NK-92 treated with Interleukin-12 subunit alpha and Interleukin-12 subunit beta, amount 100 ng/mL, for 24 hours (cell line): ENCODE measurements at regions not wholly inside any gene's neighbourhood (a gene's known extent, or its start where the extent isn't known, plus 50 kb on each side); places are given as distances from the start of the nearest gene placed in this dataset.
"Not testable (repeated sequence)": the region's sequence is repeated elsewhere in the genome, so short reads cannot be mapped to it uniquely, and the experiment has no call there.

Source experiments
- DNase-seq: peaks from one replicate; lab custom pipeline; 2025; lab: John Stamatoyannopoulos, UW

DNA sequence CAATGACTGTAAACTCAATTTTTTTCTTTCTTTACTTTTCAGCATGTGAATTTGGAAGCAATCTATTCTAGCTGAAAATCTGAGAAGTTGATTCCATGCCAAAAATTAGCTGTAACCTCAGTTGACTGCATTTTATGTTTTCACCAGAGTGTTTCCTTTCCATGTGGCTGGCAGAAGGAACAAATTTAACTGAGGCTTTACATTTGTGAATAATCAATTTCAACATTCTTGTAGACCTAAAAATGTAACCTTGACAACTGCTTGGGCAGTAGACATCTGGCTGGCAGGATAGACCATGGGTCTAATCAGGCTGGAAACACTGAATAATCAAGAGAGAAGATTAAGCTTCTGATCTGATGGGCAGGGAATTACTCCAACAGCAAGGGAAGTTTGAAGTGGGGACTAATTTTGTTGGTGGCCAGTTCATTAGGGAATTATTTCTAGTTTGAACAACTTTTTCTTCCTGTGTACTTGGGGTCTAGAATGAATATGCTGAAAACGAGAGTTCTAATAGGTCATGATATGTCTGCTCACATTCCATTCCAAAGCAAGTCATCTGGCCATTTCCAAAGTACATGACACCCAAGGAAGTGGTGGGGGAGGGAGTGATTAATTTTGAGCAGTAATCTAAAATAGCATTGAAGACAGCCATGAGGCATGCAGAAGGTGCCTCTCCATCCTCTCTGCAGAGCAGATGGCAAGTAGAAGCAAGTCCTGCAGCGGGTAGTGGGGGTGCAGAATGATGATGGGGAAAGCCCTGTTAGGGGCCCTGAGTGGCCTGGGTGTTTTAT, 68.2 kb downstream of the ATP23 start:
- no peak for DNase-seq

DNA sequence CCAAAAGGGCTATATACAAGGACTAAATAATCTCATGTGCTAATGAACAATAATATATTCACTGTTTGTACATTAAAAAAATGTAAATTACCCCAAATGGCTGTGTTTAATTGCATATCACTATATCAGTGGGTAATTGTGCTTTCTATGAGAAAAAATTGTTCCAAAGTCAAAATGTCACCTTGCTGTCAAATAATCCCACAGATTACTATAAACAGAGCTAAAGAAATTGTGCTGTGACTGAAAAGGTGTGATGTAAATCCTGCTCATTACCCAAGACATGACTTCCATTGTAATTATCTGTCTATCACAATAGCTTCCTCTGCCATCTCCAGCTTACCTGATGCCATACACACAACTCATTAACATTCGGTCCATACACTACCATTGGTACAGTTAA, 70.3 kb downstream of the ATP23 start:
- no peak for DNase-seq

DNA sequence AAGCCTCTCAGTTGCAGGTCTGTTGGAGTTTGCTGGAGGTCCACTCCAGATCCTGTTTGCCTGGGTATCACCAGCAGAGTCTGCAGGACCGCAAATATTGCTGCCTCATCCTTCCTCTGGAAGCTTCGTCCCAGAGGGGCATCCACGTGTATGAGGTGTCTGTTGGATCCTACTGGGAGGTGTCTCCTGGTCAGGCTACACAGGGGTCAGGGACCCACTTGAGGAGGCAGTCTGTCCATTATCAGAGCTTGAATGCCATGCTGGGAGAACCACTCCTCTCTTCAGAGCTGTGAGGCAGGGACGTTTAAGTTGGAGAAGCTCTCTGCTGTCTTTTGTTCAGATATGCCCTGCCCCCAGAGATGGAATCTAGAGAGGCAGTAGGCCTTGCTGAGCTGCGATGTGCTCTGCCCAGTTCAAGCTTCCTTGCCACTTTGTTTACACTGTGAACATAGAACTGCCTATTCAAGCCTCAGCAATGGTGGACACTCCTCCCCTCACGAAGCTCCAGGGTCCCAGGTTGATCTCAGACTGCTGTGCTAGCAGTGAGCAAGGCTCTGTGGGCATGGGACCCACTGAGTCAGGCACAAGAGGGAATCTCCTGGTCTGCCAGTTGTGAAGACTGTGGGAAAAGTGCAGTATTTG, 81.1 kb downstream of the ATP23 start:
- not testable (repeated sequence) for DNase-seq

DNA sequence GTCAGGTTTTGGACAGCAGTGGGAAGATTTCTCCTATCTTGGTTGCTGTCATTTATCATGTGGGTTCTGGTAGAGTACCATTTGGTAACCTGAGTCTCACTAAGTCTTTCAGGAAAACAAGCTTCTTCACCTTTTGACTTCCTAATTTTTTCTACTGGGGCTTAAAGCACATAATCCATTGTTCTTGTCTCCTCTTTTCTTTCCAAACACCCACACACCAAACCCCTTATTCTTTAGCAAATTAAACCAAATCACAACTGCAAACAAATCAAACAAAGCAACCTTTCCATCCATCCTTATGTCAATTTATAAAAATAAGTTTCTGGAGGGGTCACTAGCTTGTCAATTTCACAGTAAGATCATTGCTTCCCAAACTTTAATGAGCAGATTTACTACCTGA, 84.1 kb downstream of the ATP23 start:
- DNase-seq, result no peak

DNA sequence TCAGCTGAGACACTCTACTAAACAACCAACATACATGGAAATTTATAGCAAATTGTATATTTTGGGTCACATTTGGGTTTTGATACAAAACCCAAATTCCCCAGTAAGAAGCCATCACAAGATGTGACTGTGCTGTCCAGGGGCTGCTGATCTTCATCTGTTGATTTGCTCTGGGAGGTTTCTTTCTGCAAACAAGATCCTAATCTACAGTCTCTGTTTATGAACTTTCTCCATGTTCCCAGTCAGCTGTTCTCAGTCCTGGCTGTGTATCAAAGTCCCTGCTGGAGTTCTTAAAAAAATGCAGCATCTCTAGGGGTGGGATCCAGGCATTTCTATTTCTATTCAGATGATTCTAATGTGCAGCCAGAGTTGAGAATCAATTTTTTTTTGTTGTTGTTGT, 85.1 kb downstream of the ATP23 start:
- no peak for DNase-seq

DNA sequence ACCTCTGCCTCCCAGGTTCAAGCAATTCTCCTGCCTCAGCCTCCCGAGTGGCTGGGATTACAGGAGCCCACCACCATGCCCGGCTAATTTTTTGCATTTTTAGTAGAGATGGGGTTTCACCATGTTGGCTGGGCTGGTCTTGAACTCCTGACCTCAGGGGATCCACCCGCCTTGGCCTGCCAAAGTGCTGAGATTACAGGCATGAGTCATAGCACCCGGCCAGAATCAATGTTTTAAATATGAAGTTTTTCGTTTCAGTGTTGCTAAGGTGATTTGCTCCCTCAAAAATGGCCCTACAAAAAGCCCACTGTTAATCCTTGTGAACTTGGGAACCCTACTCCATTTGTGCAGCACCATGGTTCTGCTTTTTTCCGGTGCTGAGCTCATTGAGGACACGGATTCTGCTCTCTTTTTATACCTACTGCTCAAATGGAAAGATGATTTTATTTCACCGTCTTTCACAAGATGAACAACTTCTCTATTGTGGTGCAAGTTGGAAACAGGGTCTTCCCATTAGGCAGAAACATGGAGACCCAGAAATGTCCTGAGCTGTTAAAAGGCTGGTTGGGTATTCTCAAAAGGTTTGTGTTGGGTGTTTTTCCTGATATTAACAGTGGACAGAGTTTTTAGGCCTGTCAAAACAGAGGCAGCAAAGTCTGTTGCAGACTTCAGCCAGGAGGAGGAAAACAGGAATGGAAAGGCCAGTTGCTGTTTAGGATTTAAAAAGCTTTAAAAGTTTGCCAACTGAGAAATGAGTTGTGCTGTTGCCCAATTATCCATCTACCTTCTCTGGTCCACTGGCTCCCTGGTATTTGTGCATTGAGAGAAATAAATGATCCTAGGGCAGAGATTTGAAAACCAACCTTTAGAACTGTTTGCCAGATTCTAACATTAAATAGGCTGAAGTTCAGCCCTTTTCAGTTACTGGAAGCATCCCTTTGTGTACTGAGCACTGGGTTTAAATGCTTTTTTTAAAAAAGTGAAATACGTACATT, 85.8 kb downstream of the ATP23 start:
- no peak for DNase-seq

DNA sequence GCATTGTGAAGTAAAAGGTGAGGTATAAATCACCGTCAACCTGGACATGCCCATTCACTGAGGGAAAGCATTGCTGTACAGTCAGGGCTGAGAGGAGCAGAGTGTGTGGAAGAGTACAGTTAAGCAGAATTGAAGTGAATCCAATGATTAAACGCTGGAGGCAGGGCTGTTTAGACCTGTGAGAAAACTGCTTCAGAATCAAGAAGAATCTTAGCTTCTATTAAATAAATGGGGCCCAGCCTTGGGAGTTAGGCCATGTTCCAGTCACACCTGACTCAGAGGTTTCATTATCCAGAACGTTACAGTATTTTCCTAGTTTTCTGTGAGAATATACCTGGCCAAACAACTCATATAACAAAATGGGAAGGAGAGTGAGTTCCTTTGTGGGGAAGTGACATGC, 86.9 kb downstream of the ATP23 start:
- no peak for DNase-seq

DNA sequence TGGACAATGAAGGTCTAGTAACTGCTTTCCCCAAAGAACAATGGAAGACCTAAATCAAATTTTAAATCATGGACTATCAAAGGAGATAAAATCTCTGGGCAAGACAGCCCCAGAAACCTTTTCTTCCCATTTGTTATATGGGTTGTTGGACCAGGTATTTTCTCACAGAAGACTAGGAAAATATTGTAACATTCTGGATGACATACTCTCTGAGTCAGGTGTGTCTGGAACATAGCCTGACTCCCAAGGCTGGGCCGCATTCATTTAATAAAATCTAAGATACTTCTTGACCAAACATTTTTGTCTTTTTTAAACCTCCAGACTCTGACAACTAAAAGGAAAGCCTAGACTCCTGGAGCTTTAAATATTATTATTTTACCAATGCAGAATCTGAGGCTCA, 87.9 kb downstream of the ATP23 start:
- no peak for DNase-seq

DNA sequence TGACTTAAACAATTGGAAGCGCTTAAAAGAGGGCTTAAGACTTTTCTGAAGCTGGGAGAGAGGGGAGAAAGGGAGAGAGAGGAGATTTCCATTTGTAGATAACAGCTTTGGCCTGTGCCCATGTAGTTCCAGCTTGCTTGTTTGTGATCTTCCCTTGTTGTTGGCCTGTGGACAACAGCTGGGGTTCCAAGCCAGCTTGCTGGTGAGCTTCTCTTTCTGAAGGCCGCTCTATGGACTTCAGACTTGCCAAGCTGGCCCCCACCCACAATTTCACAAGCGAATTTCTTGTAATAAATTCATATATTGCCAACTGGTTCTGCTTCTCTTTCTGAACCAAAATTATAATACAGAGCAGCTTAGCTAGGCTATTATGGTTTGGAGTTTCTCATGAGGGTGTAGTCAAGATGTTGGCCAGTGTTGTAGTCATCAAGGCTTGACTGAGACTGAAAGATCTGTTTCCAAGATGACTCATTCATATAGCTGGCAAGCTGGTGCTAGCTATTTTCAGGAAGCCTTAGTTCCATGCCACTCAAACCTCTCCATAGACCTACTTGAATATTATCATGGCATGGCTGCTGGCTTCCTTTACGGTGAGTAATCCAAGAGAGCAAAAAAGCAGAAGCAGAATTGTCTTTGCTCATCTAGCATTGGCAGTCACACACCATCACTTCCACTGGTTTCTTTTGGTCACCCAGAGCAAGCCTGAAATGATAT, 89.4 kb downstream of the ATP23 start:
- no peak for DNase-seq

DNA sequence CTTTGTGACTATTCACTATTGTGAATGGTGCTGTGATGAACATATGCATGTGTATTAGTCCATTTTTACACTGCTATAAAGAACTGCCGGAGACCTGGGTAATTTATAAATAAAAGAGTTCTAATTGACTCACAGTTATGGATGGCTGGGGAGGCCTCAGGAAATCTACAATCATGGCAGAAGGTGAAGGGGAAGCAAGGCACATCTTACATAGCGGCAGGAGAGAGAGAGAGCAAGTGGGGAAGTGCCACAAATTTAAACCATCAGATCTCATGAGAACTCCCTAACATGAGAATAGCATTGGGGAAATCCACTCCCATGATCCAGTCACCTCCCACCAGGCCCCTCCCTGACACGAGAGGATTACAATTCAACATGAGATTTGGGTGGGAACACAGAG, 90.8 kb downstream of the ATP23 start:
- no peak for DNase-seq

DNA sequence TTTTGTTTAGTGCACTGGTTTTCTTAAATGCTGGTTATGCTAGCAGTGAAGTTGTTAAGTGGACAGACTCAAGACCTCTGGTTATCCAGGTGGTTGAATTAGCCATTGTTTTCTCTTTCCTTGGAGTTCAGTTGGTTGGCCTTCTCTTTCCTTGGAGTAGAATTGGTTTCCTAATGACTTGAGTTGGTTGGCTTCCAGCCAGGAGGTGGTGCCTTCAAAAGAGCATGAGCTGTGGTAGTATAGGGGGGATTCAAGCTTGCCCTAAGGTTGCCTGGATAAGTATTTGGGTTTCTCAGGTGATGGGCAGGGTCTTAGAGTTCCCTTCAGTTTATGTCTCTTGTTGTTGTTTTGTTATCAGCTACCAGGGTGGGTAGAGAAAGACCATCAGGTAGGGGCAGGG, 92.5 kb downstream of the ATP23 start:
- DNase-seq, result no peak

DNA sequence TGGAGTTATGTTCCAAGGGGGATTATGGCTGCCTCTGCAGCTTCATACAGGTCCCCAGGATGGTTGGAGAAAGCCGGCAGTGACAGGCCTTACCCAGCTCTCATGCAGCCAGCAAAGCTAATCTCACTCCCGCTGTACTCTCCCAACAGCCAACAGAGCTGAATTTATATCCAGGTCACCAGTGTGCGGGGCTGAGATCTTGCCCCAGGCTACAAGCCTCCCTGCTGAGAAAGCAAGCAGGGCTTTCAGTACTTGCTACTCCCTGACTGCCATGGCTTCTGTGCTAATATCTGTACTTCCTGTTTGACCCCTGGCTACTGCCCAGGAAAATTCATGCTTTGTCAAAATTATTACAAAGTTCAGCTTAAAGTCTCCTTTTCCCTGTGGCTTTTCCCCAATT, 92.9 kb downstream of the ATP23 start:
- no peak for DNase-seq

DNA sequence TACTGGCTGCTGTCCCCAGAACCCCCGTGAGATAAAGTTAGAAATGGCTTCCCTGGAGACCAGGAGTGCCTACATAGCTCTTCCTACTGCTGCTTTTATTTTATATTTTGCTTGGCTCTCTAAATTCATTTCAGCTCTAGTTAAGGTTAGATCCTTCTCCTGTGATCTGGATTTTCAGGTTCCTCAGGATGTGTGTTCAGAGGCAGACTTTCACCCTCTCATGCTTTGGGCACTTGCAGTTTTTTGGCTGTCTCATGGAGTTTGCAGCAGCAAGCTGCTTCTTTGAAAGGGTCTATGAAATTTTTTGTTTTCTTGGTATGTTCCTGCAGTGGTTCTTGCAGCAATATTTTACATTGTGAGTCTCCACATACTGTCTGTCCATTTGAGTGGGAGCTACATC, 93.3 kb downstream of the ATP23 start:
- DNase-seq, result no peak

DNA sequence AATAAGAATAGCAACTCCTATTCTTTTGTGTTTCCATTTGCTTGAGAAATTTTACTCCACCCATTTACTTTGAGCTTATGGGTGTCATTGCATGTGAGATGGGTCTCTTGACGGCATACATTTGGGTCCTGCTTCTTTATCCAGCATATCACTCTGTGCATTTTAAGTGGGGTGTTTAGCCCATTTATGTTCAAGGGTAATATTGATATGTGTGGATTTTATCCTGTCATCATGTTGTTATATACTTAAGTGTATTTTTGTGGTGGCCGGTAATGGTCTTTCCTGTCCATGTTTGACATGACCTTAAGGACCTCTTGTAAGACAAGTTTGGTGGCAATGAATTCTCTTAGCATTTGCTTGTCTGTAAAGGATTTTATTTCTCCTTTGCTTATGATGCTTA, 100.1 kb downstream of the ATP23 start:
- DNase-seq, result no peak

DNA sequence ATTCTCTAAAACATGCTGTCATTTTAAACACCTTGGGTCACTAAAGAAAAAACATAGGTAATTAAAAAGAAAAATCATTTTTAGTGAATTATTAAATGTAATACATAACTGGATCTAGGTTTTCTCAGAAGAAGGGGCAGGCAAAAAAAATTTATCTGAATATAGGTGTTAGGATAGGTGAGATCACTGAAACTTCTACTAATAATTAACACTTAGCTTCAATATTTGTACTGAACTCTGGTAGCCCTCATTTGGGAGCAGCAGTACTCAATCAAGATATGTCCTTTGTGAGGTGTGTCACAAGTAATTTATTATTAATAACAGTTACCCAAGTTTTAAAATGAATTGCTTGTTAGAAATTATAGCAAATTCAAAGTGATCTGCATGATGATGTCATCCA, 103.6 kb downstream of the ATP23 start:
- DNase-seq, result no peak

DNA sequence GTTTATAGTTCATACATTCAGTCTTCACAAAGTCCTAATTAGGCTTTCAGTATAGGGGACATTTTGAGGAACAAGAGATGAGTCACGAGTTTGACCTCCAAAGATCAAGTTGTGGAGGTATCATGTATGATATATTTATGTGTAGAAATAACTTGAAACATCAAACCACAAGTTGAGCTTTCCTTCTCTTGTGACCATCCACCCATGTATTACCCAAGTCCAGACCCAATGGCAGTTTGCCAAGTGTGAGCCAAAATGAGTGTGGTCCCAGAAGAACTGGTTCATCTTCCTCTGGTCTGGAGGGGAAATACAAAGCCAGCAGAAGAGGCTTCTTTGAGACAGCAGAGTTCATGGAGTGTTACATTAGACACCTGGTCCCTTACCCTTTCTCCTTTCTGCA, 104.9 kb downstream of the ATP23 start:
- DNase-seq, result no peak

DNA sequence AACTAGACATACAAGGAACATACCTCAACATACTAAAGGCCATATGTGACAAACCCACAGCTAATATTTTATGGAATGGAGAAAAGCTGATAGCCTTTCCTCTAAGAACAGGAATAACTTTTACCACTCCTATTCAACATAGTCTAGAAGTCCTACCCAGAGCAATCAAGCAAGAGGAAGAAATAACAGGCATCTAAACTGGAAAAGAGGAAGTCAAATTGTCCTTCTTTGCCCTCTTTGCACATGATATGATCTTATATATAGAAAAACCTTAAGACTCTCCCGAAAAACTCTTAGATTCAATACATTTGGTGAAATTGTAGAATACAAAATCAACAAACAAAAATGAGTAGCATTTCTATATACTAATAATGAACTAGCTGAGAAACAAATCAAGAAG, 110.0 kb downstream of the ATP23 start:
- DNase-seq, result no peak

DNA sequence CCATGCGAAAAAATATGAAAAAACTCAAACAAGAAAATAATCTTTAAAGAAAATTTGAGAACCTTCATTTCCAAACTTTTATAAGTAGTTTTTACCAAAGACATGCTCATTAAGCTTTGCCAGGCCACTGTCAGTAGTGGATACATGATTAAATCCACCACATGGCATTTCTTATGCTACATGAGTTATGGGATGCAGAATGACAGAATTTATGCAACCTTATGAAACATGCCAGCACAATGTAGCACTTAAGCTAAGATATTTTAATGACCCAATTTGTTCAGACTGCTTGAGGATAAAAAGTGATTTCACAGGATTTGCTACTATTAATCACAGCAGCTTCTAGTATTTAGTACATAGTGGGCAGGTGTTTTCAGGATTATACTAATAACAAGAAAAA, 123.3 kb downstream of the ATP23 start:
- DNase-seq, result no peak

DNA sequence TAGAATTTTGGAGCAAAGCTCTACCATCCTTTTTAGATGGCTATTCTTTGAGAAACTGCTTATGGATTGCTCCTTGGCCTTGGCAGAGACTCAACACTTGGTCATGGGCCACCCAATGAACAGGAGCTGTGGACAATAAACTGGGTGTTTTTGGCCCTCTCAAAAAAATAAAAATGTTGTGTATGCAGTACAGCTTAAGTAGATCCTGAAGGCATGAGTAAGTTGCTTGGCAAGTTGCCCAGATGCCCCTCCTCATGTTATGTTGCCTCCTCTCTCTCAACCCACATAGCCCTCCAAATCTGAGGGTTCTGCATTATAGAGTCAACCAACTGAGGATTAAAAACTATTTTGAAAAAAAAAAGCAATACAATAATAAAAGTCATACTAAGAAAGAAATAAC, 124.9 kb downstream of the ATP23 start:
- DNase-seq, result no peak

DNA sequence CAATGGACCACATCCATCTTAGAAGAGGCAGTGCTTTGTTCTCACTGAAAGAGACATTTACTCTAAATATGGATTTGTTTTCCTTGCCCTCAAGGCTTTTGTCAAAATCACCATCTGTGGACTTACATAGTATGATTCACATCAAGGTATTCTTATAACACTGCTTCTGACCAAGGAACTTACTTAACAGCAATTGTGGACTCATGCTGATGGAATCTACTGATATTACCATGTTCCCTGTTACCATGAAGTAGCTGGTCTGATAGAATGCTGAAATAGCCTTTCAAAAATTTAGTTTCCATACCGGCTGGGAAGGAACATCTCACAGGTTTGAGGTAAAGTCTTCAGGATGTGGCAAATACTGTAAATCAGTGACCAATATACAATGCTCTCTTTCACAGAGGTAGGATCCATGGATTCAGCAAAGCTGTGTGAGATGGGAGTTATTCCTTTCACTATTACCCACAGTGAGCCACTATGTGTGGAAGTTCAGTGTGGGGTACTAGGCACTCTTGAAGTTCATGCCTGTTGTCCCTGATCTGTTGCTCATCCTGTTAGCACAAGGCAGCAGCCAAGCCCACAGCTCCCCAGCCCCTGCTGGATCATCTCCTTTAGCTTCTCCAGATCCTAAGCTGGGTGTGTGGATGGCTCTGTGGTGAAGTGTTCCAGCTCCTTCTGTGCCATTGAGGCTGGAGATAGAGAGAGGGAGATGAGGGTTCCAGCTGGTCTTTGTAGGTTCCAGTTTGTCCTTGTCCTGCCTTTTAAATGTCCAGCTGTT, 126.4 kb downstream of the ATP23 start:
- DNase-seq, result no peak

DNA sequence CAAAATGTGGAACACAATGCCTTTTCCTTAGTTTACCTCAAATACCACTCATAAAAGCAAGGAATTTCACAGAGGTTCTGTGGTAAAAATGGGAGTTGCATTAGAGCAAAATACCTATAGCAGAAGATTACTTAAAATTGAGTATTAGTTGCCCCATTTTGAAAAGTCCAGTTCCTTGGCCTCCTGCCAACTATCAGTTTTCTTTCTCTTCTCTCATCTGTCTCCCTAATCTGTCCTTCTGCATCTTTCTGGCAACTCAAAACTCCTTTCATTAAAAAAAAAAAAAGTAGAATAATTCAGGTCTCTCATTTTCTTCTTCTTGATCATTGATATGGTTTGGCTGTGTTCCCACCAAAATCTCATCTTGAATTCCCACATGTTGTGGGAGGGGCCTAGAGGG, 127.3 kb downstream of the ATP23 start:
- DNase-seq, result no peak
